ENCODE measurements at regions not wholly inside any gene's neighbourhood (a gene's known extent, or its start where the extent isn't known, plus 50 kb on each side); places are given as distances from the start of the nearest gene placed in this dataset.

DNA sequence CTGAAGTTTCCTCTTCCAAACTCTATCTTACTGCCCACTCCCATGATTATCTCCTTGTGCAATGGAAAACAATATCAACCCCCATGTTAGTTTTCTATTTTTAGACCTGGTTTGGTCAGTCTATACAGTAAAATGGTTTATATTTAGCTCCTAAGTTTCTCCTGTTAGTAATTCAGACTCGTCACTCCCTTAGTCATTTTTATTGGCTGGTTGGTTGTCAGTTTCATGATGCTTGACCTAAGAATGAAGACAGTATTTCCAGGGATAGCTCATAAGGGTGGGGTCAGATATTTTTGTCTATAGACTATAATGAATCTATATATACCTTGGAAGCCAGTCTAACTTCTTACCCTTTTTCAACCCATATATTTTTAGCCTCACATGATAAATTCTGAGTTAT lies 61.4 kb upstream of the NEUROD1 start:
- 29% methylated on average over 1 of the region's 1 CpG for WGBS (ENCODE audit: missing lambda C conversion rate)
- Histone ChIP-seq H3K9me3 (no peaks in the 10 kb centered on the region), H3K4me3 (no peak overlapping the region), H3K27ac (no peak overlapping the region), H3K4me1 (peaks cover 9% of the 10 kb centered on the region; the same call in 2 of the 3 replicates), H3K4me2 (no peak overlapping the region)
- ChIA-PET CTCF (interaction anchor here (0.6 to 1.7 kb wide), 12 partner anchors 13 to 336 kb away, joined by 3 to 6 read pairs (median 4); no protein-coding TSS in a partner anchor), POLR2A (no interaction called here)
- no peak for ATAC-seq
- FAIRE-seq: no peak
- TF ChIP-seq NR3C1 (IDR thresholded peaks at IDR 0.05) (no peak), FOSB (CRISPR knock-in tag; IDR thresholded peaks at IDR 0.05) (no peak), BHLHE40 (IDR thresholded peaks at IDR 0.05; ENCODE audit: low read depth, low read length) (no peak), CBX8 (IDR thresholded peaks at IDR 0.05) (no peak), CHD4 (IDR thresholded peaks at IDR 0.05; ENCODE audit: borderline replicate concordance) (no peak), POLR2A (IDR thresholded peaks at IDR 0.05; ENCODE audit: low read length) (no peak), ZC3H11A (IDR thresholded peaks at IDR 0.05) (no peak), KDM5A (IDR thresholded peaks at IDR 0.05) (no peak), RCOR1 (IDR thresholded peaks at IDR 0.05; ENCODE audit: low read depth, low read length) (no peak), SREBF2 (IDR thresholded peaks at IDR 0.05) (no peak), FOXS1 (CRISPR knock-in tag; IDR thresholded peaks at IDR 0.05) (no peak), CHD2 (IDR thresholded peaks at IDR 0.05; ENCODE audit: low read length, partially characterized antibody) (no peak)
- TF ChIP-seq, protein P1, sequence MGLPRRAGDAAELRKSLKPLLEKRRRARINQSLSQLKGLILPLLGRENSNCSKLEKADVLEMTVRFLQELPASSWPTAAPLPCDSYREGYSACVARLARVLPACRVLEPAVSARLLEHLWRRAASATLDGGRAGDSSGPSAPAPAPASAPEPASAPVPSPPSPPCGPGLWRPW (IDR thresholded peaks at IDR 0.05): no peak
- TF ChIP-seq, protein P2, sequence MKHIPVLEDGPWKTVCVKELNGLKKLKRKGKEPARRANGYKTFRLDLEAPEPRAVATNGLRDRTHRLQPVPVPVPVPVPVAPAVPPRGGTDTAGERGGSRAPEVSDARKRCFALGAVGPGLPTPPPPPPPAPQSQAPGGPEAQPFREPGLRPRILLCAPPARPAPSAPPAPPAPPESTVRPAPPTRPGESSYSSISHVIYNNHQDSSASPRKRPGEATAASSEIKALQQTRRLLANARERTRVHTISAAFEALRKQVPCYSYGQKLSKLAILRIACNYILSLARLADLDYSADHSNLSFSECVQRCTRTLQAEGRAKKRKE (CRISPR knock-in tag; IDR thresholded peaks at IDR 0.05; ENCODE audit: low read depth): no peak
- DNase-seq (ENCODE audit: low read depth in 1 of 2, low spot score in 1 of 2): no peak

DNA sequence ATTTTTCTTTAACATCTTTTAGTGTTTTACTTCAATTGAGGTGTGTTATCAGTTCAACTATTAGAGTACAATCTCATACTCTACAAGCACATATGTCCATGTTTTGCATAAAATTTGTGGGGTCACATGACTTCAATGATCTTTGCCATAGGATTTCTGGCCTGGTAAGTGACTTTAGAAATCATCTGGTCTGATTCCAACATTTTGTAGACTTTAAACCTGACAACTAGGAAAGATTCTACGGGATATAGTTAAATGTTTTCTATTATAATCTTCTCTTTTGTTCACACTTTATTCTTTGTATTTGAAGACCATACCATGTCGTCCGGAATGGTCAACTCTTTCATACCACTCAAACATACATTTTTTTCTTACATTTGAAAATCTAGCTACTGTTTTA lies 62.0 kb upstream of the NEUROD1 start:
- WGBS (ENCODE audit: missing lambda C conversion rate): 30% methylated on average over 3 of the region's 3 CpGs

DNA sequence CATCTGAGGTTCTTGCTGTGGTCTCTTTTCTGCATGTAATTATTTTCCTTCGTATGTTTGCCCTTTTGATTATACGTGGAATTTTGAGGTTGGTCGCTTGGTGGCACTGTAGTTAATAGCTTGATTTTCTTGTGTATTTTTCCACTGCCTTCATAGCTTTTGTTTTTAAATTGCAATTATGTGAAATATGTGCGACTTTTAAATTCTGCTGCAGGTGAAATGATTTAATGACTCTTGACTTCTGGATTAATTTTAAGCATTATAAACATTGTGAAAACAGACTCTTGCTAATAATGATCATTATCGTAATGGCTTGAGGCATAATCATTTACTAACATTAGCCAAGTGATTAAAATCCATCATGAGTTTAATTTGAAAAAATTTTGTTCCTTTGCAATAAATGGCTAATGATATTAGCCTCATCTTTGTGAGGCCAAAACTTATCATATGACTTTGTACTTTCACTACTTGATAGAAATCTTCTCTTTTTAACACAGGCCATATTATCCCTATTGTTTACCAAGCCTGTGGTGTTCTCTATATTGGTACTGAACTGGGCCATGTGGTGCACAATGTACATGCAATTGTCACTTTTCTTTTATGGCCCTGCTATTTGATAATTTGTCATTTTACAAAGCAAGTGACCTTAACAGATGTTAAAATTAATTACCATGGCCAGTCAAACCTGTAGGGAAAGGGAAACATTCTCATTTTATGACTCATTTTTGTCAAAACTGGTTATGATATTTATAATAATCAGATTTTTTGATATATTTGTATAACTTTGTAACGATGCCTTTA lies 62.8 kb upstream of the NEUROD1 start:
- Histone ChIP-seq H3K9me3 (no peaks in the 10 kb centered on the region), H3K4me1 (peaks cover 9% of the 10 kb centered on the region; the same call in 2 of the 3 replicates), H3K4me3 (no peak overlapping the region), H3K27ac (0 out of 6 replicates have a peak overlapping the region, but pooled peaks of 1 of the 2 experiments have one; percentile 29), H3K4me2 (0 out of 3 replicates have a peak overlapping the region, but pooled peaks have one; percentile 2)
- FAIRE-seq: no peak
- POLR2A ChIA-PET: no interaction called here
- CTCF ChIA-PET: interaction anchor here (0.6 to 1.7 kb wide), 37 partner anchors 9 to 390 kb away, joined by 3 to 33 read pairs (median 4); no protein-coding TSS in a partner anchor
- ATAC-seq: peak; percentile 54 to 67; a peak in 2 of 6 replicates
- WGBS (ENCODE audit: missing lambda C conversion rate): 21% methylated on average over 6 of the region's 6 CpGs
- peak; percentile 7 to 65 for DNase-seq (ENCODE audit: low read depth in 1 of 2, low spot score in 1 of 2)
- TF ChIP-seq SMC3 (IDR thresholded peaks at IDR 0.05): peak; percentile 92
- TF ChIP-seq, protein P3, sequence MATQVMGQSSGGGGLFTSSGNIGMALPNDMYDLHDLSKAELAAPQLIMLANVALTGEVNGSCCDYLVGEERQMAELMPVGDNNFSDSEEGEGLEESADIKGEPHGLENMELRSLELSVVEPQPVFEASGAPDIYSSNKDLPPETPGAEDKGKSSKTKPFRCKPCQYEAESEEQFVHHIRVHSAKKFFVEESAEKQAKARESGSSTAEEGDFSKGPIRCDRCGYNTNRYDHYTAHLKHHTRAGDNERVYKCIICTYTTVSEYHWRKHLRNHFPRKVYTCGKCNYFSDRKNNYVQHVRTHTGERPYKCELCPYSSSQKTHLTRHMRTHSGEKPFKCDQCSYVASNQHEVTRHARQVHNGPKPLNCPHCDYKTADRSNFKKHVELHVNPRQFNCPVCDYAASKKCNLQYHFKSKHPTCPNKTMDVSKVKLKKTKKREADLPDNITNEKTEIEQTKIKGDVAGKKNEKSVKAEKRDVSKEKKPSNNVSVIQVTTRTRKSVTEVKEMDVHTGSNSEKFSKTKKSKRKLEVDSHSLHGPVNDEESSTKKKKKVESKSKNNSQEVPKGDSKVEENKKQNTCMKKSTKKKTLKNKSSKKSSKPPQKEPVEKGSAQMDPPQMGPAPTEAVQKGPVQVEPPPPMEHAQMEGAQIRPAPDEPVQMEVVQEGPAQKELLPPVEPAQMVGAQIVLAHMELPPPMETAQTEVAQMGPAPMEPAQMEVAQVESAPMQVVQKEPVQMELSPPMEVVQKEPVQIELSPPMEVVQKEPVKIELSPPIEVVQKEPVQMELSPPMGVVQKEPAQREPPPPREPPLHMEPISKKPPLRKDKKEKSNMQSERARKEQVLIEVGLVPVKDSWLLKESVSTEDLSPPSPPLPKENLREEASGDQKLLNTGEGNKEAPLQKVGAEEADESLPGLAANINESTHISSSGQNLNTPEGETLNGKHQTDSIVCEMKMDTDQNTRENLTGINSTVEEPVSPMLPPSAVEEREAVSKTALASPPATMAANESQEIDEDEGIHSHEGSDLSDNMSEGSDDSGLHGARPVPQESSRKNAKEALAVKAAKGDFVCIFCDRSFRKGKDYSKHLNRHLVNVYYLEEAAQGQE (IDR thresholded peaks at IDR 0.05): no peak
- TF ChIP-seq RAD21 (conservative IDR thresholded peaks at IDR 0.05 in 1 of 2, IDR thresholded peaks at IDR 0.05 in 1 of 2): peak; percentile 87 to 93
- TF ChIP-seq, protein P2 (CRISPR knock-in tag; IDR thresholded peaks at IDR 0.05; ENCODE audit: low read depth): no peak
- no peak for TF ChIP-seq CBX8 (IDR thresholded peaks at IDR 0.05)
- TF ChIP-seq, protein P4, sequence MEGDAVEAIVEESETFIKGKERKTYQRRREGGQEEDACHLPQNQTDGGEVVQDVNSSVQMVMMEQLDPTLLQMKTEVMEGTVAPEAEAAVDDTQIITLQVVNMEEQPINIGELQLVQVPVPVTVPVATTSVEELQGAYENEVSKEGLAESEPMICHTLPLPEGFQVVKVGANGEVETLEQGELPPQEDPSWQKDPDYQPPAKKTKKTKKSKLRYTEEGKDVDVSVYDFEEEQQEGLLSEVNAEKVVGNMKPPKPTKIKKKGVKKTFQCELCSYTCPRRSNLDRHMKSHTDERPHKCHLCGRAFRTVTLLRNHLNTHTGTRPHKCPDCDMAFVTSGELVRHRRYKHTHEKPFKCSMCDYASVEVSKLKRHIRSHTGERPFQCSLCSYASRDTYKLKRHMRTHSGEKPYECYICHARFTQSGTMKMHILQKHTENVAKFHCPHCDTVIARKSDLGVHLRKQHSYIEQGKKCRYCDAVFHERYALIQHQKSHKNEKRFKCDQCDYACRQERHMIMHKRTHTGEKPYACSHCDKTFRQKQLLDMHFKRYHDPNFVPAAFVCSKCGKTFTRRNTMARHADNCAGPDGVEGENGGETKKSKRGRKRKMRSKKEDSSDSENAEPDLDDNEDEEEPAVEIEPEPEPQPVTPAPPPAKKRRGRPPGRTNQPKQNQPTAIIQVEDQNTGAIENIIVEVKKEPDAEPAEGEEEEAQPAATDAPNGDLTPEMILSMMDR (IDR thresholded peaks at IDR 0.05): peak; percentile 84

More for the DNA sequence above, 62.0 kb upstream of the NEUROD1 start:
- Histone ChIP-seq H3K4me2 (no peak overlapping the region), H3K9me3 (no peaks in the 10 kb centered on the region), H3K27ac (no peak overlapping the region), H3K4me1 (peaks cover 9% of the 10 kb centered on the region; the same call in 2 of the 3 replicates), H3K4me3 (no peak overlapping the region)
- DNase-seq (ENCODE audit: low read depth in 1 of 2, low spot score in 1 of 2): no peak
- no peak for FAIRE-seq
- ChIA-PET POLR2A (no interaction called here), CTCF (interaction anchor here (0.6 to 1.7 kb wide), 35 partner anchors 8 to 390 kb away, joined by 3 to 33 read pairs (median 4); no protein-coding TSS in a partner anchor)
- no peak for ATAC-seq
- TF ChIP-seq, protein P5, sequence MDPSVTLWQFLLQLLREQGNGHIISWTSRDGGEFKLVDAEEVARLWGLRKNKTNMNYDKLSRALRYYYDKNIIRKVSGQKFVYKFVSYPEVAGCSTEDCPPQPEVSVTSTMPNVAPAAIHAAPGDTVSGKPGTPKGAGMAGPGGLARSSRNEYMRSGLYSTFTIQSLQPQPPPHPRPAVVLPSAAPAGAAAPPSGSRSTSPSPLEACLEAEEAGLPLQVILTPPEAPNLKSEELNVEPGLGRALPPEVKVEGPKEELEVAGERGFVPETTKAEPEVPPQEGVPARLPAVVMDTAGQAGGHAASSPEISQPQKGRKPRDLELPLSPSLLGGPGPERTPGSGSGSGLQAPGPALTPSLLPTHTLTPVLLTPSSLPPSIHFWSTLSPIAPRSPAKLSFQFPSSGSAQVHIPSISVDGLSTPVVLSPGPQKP (IDR thresholded peaks at IDR 0.05; ENCODE audit: low read depth, low read length): no peak
